Upper lobe of left lung (tissue), 6 donors: ENCODE measurements at regions not wholly inside any gene's neighbourhood (a gene's known extent, or its start where the extent isn't known, plus 50 kb on each side); places are given as distances from the start of the nearest gene placed in this dataset.

Experiments
- ATAC-seq, 2 donors: fragments of 200-7000 bp; cut with Tn5 transposase; one replicate each; pipeline ENCODE4 v1.9.1; 2022; ENCODE audit warnings: mild to moderate bottlenecking in 2 of 2, moderate library complexity in 2 of 2; ENCODE audit not compliant: low FRiP score in 2 of 2
- DNase-seq, 2 donors: peaks; one replicate each; pipeline ENCODE4 v3.0.0-alpha.2; 2019 to 2020
- H3K27ac ChIP-seq, 4 donors: fragments of 200-600 bp; sonication (generic); one replicate each; pipeline ENCODE4 v1.5.1; 2016 to 2019
- H3K27me3 ChIP-seq, 4 donors: fragments of 200-600 bp; sonication (generic); one replicate each; pipeline ENCODE4 v1.5.1; 2017 to 2019
- H3K36me3 ChIP-seq, 4 donors: fragments of 200-600 bp; sonication (generic); one replicate each; pipeline ENCODE4 v1.5.1; 2016 to 2019
- H3K4me1 ChIP-seq, 4 donors: fragments of 200-600 bp; sonication (generic); one replicate each; pipeline ENCODE4 v1.5.1; 2018 to 2019
- H3K4me3 ChIP-seq, 4 donors: fragments of 200-600 bp; sonication (generic); one replicate each; pipeline ENCODE4 v1.5.1; 2017 to 2019; ENCODE audit warnings: mild to moderate bottlenecking in 2 of 4, moderate library complexity in 1 of 4
- H3K9me3 ChIP-seq, 4 donors: fragments of 200-600 bp; sonication (generic); one replicate each; pipeline ENCODE4 v1.5.1; 2018 to 2019
- CTCF ChIP-seq, 6 experiments: fragments of 450-650 bp in 4 of 6; fragments of 200-600 bp in 2 of 6; sonication (generic) in 2 of 6; IDR thresholded peaks; one replicate each; pipeline ENCODE4 v1.5.1; 2016 to 2019; ENCODE audit warnings: antibody characterized with exemption in 6 of 6
- EP300 ChIP-seq, 4 donors: sonication (generic); formaldehyde crosslinking; IDR thresholded peaks; one replicate each; pipeline ENCODE4 v1.5.1; 2017; ENCODE audit warnings: antibody characterized with exemption in 4 of 4, control low read depth in 2 of 4
- POLR2A ChIP-seq, 4 donors: fragments of 450-650 bp; IDR thresholded peaks; one replicate each; pipeline ENCODE4 v1.5.1; 2016 to 2017; ENCODE audit warnings: antibody characterized with exemption in 4 of 4, mild to moderate bottlenecking in 2 of 4
- POLR2AphosphoS5 ChIP-seq, 2 donors: sonication (generic); formaldehyde crosslinking; IDR thresholded peaks; one replicate each; pipeline ENCODE4 v1.5.1; 2017; ENCODE audit warnings: antibody characterized with exemption in 2 of 2
- WGBS, 2 donors: methylation state at CpG; one replicate each; pipeline ENCODE4 v1.1.5; 2017 to 2018; 5-methylcytosine and 5-hydroxymethylcytosine counted together
- donor health status: DM: no; HTN: no; CAD: no; lungs with moderate emphysema.
- donor health status: DM: no; HTN: yes; CAD: no; lungs with severe emphysema.

- no peak for TF ChIP-seq POLR2A (IDR thresholded peaks at IDR 0.05)
- TF ChIP-seq CTCF (IDR thresholded peaks at IDR 0.05), result no peak
- TF ChIP-seq EP300 (IDR thresholded peaks at IDR 0.05), result no peak
- no peak overlapping the region for H3K4me3 ChIP-seq
- no peak for DNase-seq
- no peak overlapping the region for H3K27ac ChIP-seq
- H3K36me3 ChIP-seq, result no peaks in the 10 kb centered on the region
- no peaks in the 10 kb centered on the region for H3K9me3 ChIP-seq
- H3K4me1 ChIP-seq, result no peaks in the 10 kb centered on the region
- 71 to 85% methylated on average over 2 of the region's 2 CpGs for WGBS, 2 donors
- ATAC-seq, result no peak
- no peaks in the 10 kb centered on the region for H3K27me3 ChIP-seq
Observed at GRCh38 chr6:160891690-160892089, 99.9 kb upstream of the MAP3K4 start.

GRCh38 chr6:160895562-160895961 lies 96.0 kb upstream of the MAP3K4 start:
- no peak overlapping the region for H3K27ac ChIP-seq
- DNase-seq, result no peak
- no peaks in the 10 kb centered on the region for H3K9me3 ChIP-seq
- no peaks in the 10 kb centered on the region for H3K36me3 ChIP-seq
- no peaks in the 10 kb centered on the region for H3K27me3 ChIP-seq
- H3K4me3 ChIP-seq, result no peak overlapping the region
- H3K4me1 ChIP-seq, result no peaks in the 10 kb centered on the region
- ATAC-seq, result no peak
- no peak for TF ChIP-seq POLR2A (IDR thresholded peaks at IDR 0.05)
- TF ChIP-seq POLR2AphosphoS5 (IDR thresholded peaks at IDR 0.05), result no peak
- no peak for TF ChIP-seq EP300 (IDR thresholded peaks at IDR 0.05)
- TF ChIP-seq CTCF (IDR thresholded peaks at IDR 0.05), result no peak

GRCh38 chr6:160899671-160900430 lies 91.7 kb upstream of the MAP3K4 start:
- Histone ChIP-seq H3K27me3 (no peaks in the 10 kb centered on the region), H3K4me1 (no peaks in the 10 kb centered on the region), H3K4me3 (no peak overlapping the region), H3K36me3 (no peaks in the 10 kb centered on the region), H3K9me3 (no peaks in the 10 kb centered on the region), H3K27ac (no peak overlapping the region)
- 67 to 74% methylated on average over 6 of the region's 6 CpGs for WGBS, 2 donors
- DNase-seq, result no peak
- no peak for ATAC-seq
- TF ChIP-seq CTCF (IDR thresholded peaks at IDR 0.05) (no peak), EP300 (IDR thresholded peaks at IDR 0.05) (no peak), POLR2A (IDR thresholded peaks at IDR 0.05) (no peak), POLR2AphosphoS5 (IDR thresholded peaks at IDR 0.05) (no peak)

GRCh38 chr6:160911949-160912348 lies 79.6 kb upstream of the MAP3K4 start:
- ATAC-seq, result no peak
- Histone ChIP-seq H3K4me3 (no peak overlapping the region), H3K27me3 (no peaks in the 10 kb centered on the region), H3K36me3 (no peaks in the 10 kb centered on the region), H3K4me1 (no peaks in the 10 kb centered on the region), H3K9me3 (peaks cover 0 to 7% (median 2%) of the 10 kb centered on the region in 4 donors), H3K27ac (no peak overlapping the region)
- DNase-seq, result no peak
- TF ChIP-seq EP300 (IDR thresholded peaks at IDR 0.05) (no peak), CTCF (IDR thresholded peaks at IDR 0.05) (no peak), POLR2A (IDR thresholded peaks at IDR 0.05) (no peak), POLR2AphosphoS5 (IDR thresholded peaks at IDR 0.05) (no peak)
- 86 to 95% methylated on average over 5 of the region's 5 CpGs for whole genome bisulfite sequencing, 2 donors

GRCh38 chr6:160912411-160912810 lies 79.2 kb upstream of the MAP3K4 start:
- no peaks in the 10 kb centered on the region for H3K36me3 ChIP-seq
- WGBS, 2 donors, result 95% methylated on average over 4 to 6 of the region's 6 CpGs
- H3K4me1 ChIP-seq, result no peaks in the 10 kb centered on the region
- H3K9me3 ChIP-seq, result peaks cover 0 to 7% (median 2%) of the 10 kb centered on the region in 4 donors
- no peak overlapping the region for H3K4me3 ChIP-seq
- TF ChIP-seq POLR2A (IDR thresholded peaks at IDR 0.05) (no peak), POLR2AphosphoS5 (IDR thresholded peaks at IDR 0.05) (no peak), EP300 (IDR thresholded peaks at IDR 0.05) (no peak), CTCF (IDR thresholded peaks at IDR 0.05) (no peak)
- no peaks in the 10 kb centered on the region for H3K27me3 ChIP-seq
- DNase-seq, result no peak
- no peak for ATAC-seq
- H3K27ac ChIP-seq, result no peak overlapping the region
